ENCODE measurements at regions not wholly inside any gene's neighbourhood (a gene's known extent, or its start where the extent isn't known, plus 50 kb on each side); places are given as distances from the start of the nearest gene placed in this dataset.
"Not testable (repeated sequence)": the region's sequence is repeated elsewhere in the genome, so short reads cannot be mapped to it uniquely, and the experiment has no call there.

GRCh38 chr10:26939290-26939961, 78.7 kb upstream of the ABI1 start:
- Histone ChIP-seq H3K9ac (ENCODE audit: low read length) (no peak overlapping the region), H3K4me2 (ENCODE audit: low read length) (no peak overlapping the region), H4K8ac (ENCODE audit: low read depth, low read length) (no peak overlapping the region), H3K27ac (ENCODE audit: low read depth, low read length) (no peak overlapping the region), H3K56ac (ENCODE audit: low read length) (no peak overlapping the region), H3K4me1 (ENCODE audit: control insufficient read depth, low read depth, low read length) (no peaks in the 10 kb centered on the region), H2AK5ac (ENCODE audit: low read length) (no peak overlapping the region), H3K36me3 (ENCODE audit: control insufficient read depth, insufficient read depth, low read length) (no peaks in the 10 kb centered on the region), H3K23ac (ENCODE audit: low read length) (no peak overlapping the region), H3K4ac (ENCODE audit: low read depth, low read length) (no peak overlapping the region), H3K18ac (ENCODE audit: low read length) (no peak overlapping the region), H2BK15ac (replicated peaks; ENCODE audit: low read depth) (no peak overlapping the region), H3K79me2 (ENCODE audit: control insufficient read depth, insufficient read depth, low read length) (no peaks in the 10 kb centered on the region), H2BK120ac (ENCODE audit: low read depth, low read length) (no peak overlapping the region), H3K79me1 (ENCODE audit: low read length) (no peaks in the 10 kb centered on the region), H2BK5ac (ENCODE audit: low read length) (no peak overlapping the region), H3K27me3 (ENCODE audit: insufficient read depth, low read length, poor library complexity) (no peaks in the 10 kb centered on the region), H3K4me3 (ENCODE audit: low read length) (no peak overlapping the region), H4K5ac (ENCODE audit: low read length) (no peak overlapping the region)
- no peak for DNase-seq
- no CpG with 5 or more reads among the region's 22 CpGs for WGBS (ENCODE audit: extremely low coverage, insufficient coverage, low lambda C conversion rate)

GRCh38 chr10:26938578-26938977, 77.8 kb upstream of the ABI1 start:
- no peak overlapping the region for H3K4me3 ChIP-seq (ENCODE audit: low read length)
- H2BK120ac ChIP-seq (ENCODE audit: low read depth, low read length): no peak overlapping the region
- no peak overlapping the region for H3K4ac ChIP-seq (ENCODE audit: low read depth, low read length)
- H3K56ac ChIP-seq (ENCODE audit: low read length): no peak overlapping the region
- no peaks in the 10 kb centered on the region for H3K27me3 ChIP-seq (ENCODE audit: insufficient read depth, low read length, poor library complexity)
- no peak overlapping the region for H3K27ac ChIP-seq (ENCODE audit: low read depth, low read length)
- WGBS (ENCODE audit: extremely low coverage, insufficient coverage, low lambda C conversion rate): no CpG with 5 or more reads among the region's 4 CpGs
- no peak overlapping the region for H3K18ac ChIP-seq (ENCODE audit: low read length)
- no peak overlapping the region for H4K5ac ChIP-seq (ENCODE audit: low read length)
- H3K4me1 ChIP-seq (ENCODE audit: control insufficient read depth, low read depth, low read length): no peaks in the 10 kb centered on the region
- no peak overlapping the region for H3K23ac ChIP-seq (ENCODE audit: low read length)
- H3K4me2 ChIP-seq (ENCODE audit: low read length): no peak overlapping the region
- H2BK15ac ChIP-seq (replicated peaks; ENCODE audit: low read depth): no peak overlapping the region
- H3K79me1 ChIP-seq (ENCODE audit: low read length): no peaks in the 10 kb centered on the region
- H2BK5ac ChIP-seq (ENCODE audit: low read length): no peak overlapping the region
- H3K36me3 ChIP-seq (ENCODE audit: control insufficient read depth, insufficient read depth, low read length): no peaks in the 10 kb centered on the region
- no peak overlapping the region for H3K9ac ChIP-seq (ENCODE audit: low read length)
- DNase-seq: peak; percentile 84
- no peak overlapping the region for H4K8ac ChIP-seq (ENCODE audit: low read depth, low read length)
- no peak overlapping the region for H2AK5ac ChIP-seq (ENCODE audit: low read length)
- H3K79me2 ChIP-seq (ENCODE audit: control insufficient read depth, insufficient read depth, low read length): no peaks in the 10 kb centered on the region

- Histone ChIP-seq H3K4me1 (ENCODE audit: control insufficient read depth, low read depth, low read length) (no peaks in the 10 kb centered on the region), H3K79me2 (ENCODE audit: control insufficient read depth, insufficient read depth, low read length) (no peaks in the 10 kb centered on the region), H3K79me1 (ENCODE audit: low read length) (no peaks in the 10 kb centered on the region), H3K36me3 (ENCODE audit: control insufficient read depth, insufficient read depth, low read length) (no peaks in the 10 kb centered on the region), H2AK5ac (ENCODE audit: low read length) (no peak overlapping the region), H4K5ac (ENCODE audit: low read length) (no peak overlapping the region), H3K18ac (ENCODE audit: low read length) (no peak overlapping the region), H3K4ac (ENCODE audit: low read depth, low read length) (no peak overlapping the region), H2BK15ac (replicated peaks; ENCODE audit: low read depth) (no peak overlapping the region), H3K9ac (ENCODE audit: low read length) (no peak overlapping the region), H3K56ac (ENCODE audit: low read length) (no peak overlapping the region), H3K27me3 (ENCODE audit: insufficient read depth, low read length, poor library complexity) (no peaks in the 10 kb centered on the region), H3K27ac (ENCODE audit: low read depth, low read length) (no peak overlapping the region), H2BK5ac (ENCODE audit: low read length) (no peak overlapping the region), H3K23ac (ENCODE audit: low read length) (no peak overlapping the region), H3K4me2 (ENCODE audit: low read length) (no peak overlapping the region), H4K8ac (ENCODE audit: low read depth, low read length) (no peak overlapping the region), H3K4me3 (ENCODE audit: low read length) (no peak overlapping the region), H2BK120ac (ENCODE audit: low read depth, low read length) (no peak overlapping the region)
- peak; percentile 42 for DNase-seq
- no CpG with 5 or more reads among the region's 3 CpGs for WGBS (ENCODE audit: extremely low coverage, insufficient coverage, low lambda C conversion rate)
Observed at GRCh38 chr10:26937371-26937770, 76.6 kb upstream of the ABI1 start.

- not testable (repeated sequence) for H3K9ac ChIP-seq (ENCODE audit: low read length); H3K23ac ChIP-seq (ENCODE audit: low read length); H3K79me1 ChIP-seq (ENCODE audit: low read length); H3K4me3 ChIP-seq (ENCODE audit: low read length); H3K4me1 ChIP-seq (ENCODE audit: control insufficient read depth, low read depth, low read length); H3K18ac ChIP-seq (ENCODE audit: low read length); H3K56ac ChIP-seq (ENCODE audit: low read length); DNase-seq; H3K27ac ChIP-seq (ENCODE audit: low read depth, low read length); H4K8ac ChIP-seq (ENCODE audit: low read depth, low read length); H3K4me2 ChIP-seq (ENCODE audit: low read length); H3K27me3 ChIP-seq (ENCODE audit: insufficient read depth, low read length, poor library complexity); H2BK15ac ChIP-seq (replicated peaks; ENCODE audit: low read depth); H3K36me3 ChIP-seq (ENCODE audit: control insufficient read depth, insufficient read depth, low read length); H2AK5ac ChIP-seq (ENCODE audit: low read length); H3K79me2 ChIP-seq (ENCODE audit: control insufficient read depth, insufficient read depth, low read length); H2BK120ac ChIP-seq (ENCODE audit: low read depth, low read length); H3K4ac ChIP-seq (ENCODE audit: low read depth, low read length); H4K5ac ChIP-seq (ENCODE audit: low read length); H2BK5ac ChIP-seq (ENCODE audit: low read length)
- no CpG with 5 or more reads among the region's 11 CpGs for WGBS (ENCODE audit: extremely low coverage, insufficient coverage, low lambda C conversion rate)
Observed at GRCh38 chr10:26934190-26934589, 73.4 kb upstream of the ABI1 start.

- no peaks in the 10 kb centered on the region for H3K4me1 ChIP-seq (ENCODE audit: control insufficient read depth, low read depth, low read length)
- H3K23ac ChIP-seq (ENCODE audit: low read length): no peak overlapping the region
- H3K79me1 ChIP-seq (ENCODE audit: low read length): no peaks in the 10 kb centered on the region
- no peak overlapping the region for H3K4me3 ChIP-seq (ENCODE audit: low read length)
- H3K56ac ChIP-seq (ENCODE audit: low read length): no peak overlapping the region
- H3K9ac ChIP-seq (ENCODE audit: low read length): no peak overlapping the region
- no peak overlapping the region for H3K27ac ChIP-seq (ENCODE audit: low read depth, low read length)
- WGBS (ENCODE audit: extremely low coverage, insufficient coverage, low lambda C conversion rate): no CpG with 5 or more reads among the region's 2 CpGs
- no peak for DNase-seq
- no peak overlapping the region for H3K18ac ChIP-seq (ENCODE audit: low read length)
- H3K4ac ChIP-seq (ENCODE audit: low read depth, low read length): no peak overlapping the region
- H3K36me3 ChIP-seq (ENCODE audit: control insufficient read depth, insufficient read depth, low read length): no peaks in the 10 kb centered on the region
- no peak overlapping the region for H2AK5ac ChIP-seq (ENCODE audit: low read length)
- H4K8ac ChIP-seq (ENCODE audit: low read depth, low read length): no peak overlapping the region
- no peak overlapping the region for H4K5ac ChIP-seq (ENCODE audit: low read length)
- H2BK5ac ChIP-seq (ENCODE audit: low read length): no peak overlapping the region
- no peaks in the 10 kb centered on the region for H3K27me3 ChIP-seq (ENCODE audit: insufficient read depth, low read length, poor library complexity)
- H3K79me2 ChIP-seq (ENCODE audit: control insufficient read depth, insufficient read depth, low read length): no peaks in the 10 kb centered on the region
- H2BK15ac ChIP-seq (replicated peaks; ENCODE audit: low read depth): no peak overlapping the region
- H3K4me2 ChIP-seq (ENCODE audit: low read length): no peak overlapping the region
- H2BK120ac ChIP-seq (ENCODE audit: low read depth, low read length): no peak overlapping the region
Observed at GRCh38 chr10:26932576-26932975, 71.8 kb upstream of the ABI1 start.

GRCh38 chr10:26931223-26931622, 70.5 kb upstream of the ABI1 start:
- Histone ChIP-seq H3K4ac (ENCODE audit: low read depth, low read length) (no peak overlapping the region), H2AK5ac (ENCODE audit: low read length) (no peak overlapping the region), H3K18ac (ENCODE audit: low read length) (no peak overlapping the region), H3K79me2 (ENCODE audit: control insufficient read depth, insufficient read depth, low read length) (no peaks in the 10 kb centered on the region), H4K8ac (ENCODE audit: low read depth, low read length) (no peak overlapping the region), H3K23ac (ENCODE audit: low read length) (no peak overlapping the region), H3K9ac (ENCODE audit: low read length) (no peak overlapping the region), H3K36me3 (ENCODE audit: control insufficient read depth, insufficient read depth, low read length) (no peaks in the 10 kb centered on the region), H2BK120ac (ENCODE audit: low read depth, low read length) (no peak overlapping the region), H3K56ac (ENCODE audit: low read length) (peak overlapping the region; percentile 60), H3K27ac (ENCODE audit: low read depth, low read length) (no peak overlapping the region), H2BK15ac (replicated peaks; ENCODE audit: low read depth) (no peak overlapping the region), H3K4me1 (ENCODE audit: control insufficient read depth, low read depth, low read length) (no peaks in the 10 kb centered on the region), H3K79me1 (ENCODE audit: low read length) (no peaks in the 10 kb centered on the region), H3K27me3 (ENCODE audit: insufficient read depth, low read length, poor library complexity) (no peaks in the 10 kb centered on the region), H2BK5ac (ENCODE audit: low read length) (no peak overlapping the region), H3K4me2 (ENCODE audit: low read length) (no peak overlapping the region), H4K5ac (ENCODE audit: low read length) (no peak overlapping the region), H3K4me3 (ENCODE audit: low read length) (no peak overlapping the region)
- no CpG with 5 or more reads among the region's 21 CpGs for WGBS (ENCODE audit: extremely low coverage, insufficient coverage, low lambda C conversion rate)
- DNase-seq: peak; percentile 74
